HL-60 (cell line): ENCODE measurements at regions not wholly inside any gene's neighbourhood (a gene's known extent, or its start where the extent isn't known, plus 50 kb on each side); places are given as distances from the start of the nearest gene placed in this dataset.

Experiments
- DNase-seq, 2 experiments: peaks; one replicate each; pipeline ENCODE4 v3.0.0-alpha.2; 2010 to 2020; ENCODE audit warnings: low read depth in 1 of 2, low spot score in 1 of 2
- H3K27ac ChIP-seq: fragments of 250-450 bp; sonication (Bioruptor Pico); replicated peaks from 2 replicates; pipeline ENCODE4 v1.5.1; 2020; ENCODE audit warnings: mild to moderate bottlenecking, moderate library complexity
- H3K27me3 ChIP-seq: fragments of 250-450 bp; sonication (Bioruptor Pico); 2 replicates; pipeline ENCODE4 v1.5.1; 2021; ENCODE audit warnings: mild to moderate bottlenecking, moderate library complexity; ENCODE audit not compliant: insufficient read depth, poor library complexity, severe bottlenecking
- H3K4me3 ChIP-seq: replicated peaks from 2 replicates; pipeline ENCODE4 v1.5.1; 2011; ENCODE audit warnings: mild to moderate bottlenecking, control low read depth, low read length; ENCODE audit not compliant: insufficient read depth
- CTCF ChIP-seq: IDR thresholded peaks from one replicate; pipeline ENCODE4 v1.5.1; 2011; ENCODE audit warnings: low read length, control low read depth, inconsistent platforms; ENCODE audit not compliant: insufficient read depth
- GABPA ChIP-seq: IDR thresholded peaks from 2 replicates; pipeline ENCODE4 v1.6.1; 2012; ENCODE audit warnings: low read depth
- POLR2AphosphoS5 ChIP-seq: IDR thresholded peaks from 2 replicates; pipeline ENCODE4 v1.6.1; 2012; ENCODE audit warnings: low read depth
- SPI1 ChIP-seq: IDR thresholded peaks from 2 replicates; pipeline ENCODE4 v1.6.1; 2012; ENCODE audit warnings: low read depth, mild to moderate bottlenecking, borderline replicate concordance
- TF ChIP-seq, protein P1 (sequence below): IDR thresholded peaks from 2 replicates; pipeline ENCODE4 v1.6.1; 2012; ENCODE audit warnings: low read depth; ENCODE audit not compliant: insufficient replicate concordance

- Histone ChIP-seq H3K27ac (no peak overlapping the region), H3K4me3 (no peak overlapping the region), H3K27me3 (no peaks in the 10 kb centered on the region)
- no peak for DNase-seq
- TF ChIP-seq CTCF (no peak), POLR2AphosphoS5 (no peak), SPI1 (no peak), GABPA (no peak)
- TF ChIP-seq, protein P1, sequence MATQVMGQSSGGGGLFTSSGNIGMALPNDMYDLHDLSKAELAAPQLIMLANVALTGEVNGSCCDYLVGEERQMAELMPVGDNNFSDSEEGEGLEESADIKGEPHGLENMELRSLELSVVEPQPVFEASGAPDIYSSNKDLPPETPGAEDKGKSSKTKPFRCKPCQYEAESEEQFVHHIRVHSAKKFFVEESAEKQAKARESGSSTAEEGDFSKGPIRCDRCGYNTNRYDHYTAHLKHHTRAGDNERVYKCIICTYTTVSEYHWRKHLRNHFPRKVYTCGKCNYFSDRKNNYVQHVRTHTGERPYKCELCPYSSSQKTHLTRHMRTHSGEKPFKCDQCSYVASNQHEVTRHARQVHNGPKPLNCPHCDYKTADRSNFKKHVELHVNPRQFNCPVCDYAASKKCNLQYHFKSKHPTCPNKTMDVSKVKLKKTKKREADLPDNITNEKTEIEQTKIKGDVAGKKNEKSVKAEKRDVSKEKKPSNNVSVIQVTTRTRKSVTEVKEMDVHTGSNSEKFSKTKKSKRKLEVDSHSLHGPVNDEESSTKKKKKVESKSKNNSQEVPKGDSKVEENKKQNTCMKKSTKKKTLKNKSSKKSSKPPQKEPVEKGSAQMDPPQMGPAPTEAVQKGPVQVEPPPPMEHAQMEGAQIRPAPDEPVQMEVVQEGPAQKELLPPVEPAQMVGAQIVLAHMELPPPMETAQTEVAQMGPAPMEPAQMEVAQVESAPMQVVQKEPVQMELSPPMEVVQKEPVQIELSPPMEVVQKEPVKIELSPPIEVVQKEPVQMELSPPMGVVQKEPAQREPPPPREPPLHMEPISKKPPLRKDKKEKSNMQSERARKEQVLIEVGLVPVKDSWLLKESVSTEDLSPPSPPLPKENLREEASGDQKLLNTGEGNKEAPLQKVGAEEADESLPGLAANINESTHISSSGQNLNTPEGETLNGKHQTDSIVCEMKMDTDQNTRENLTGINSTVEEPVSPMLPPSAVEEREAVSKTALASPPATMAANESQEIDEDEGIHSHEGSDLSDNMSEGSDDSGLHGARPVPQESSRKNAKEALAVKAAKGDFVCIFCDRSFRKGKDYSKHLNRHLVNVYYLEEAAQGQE = no peak
These were observed 158.0 kb downstream of the C7orf25 start for GRCh38 chr7:42753811-42754363.

GRCh38 chr7:42753367-42753766, 158.5 kb downstream of the C7orf25 start:
- Histone ChIP-seq H3K27me3 (no peaks in the 10 kb centered on the region), H3K4me3 (no peak overlapping the region), H3K27ac (no peak overlapping the region)
- TF ChIP-seq CTCF = no peak
- no peak for TF ChIP-seq GABPA
- TF ChIP-seq POLR2AphosphoS5 = no peak
- no peak for TF ChIP-seq SPI1
- TF ChIP-seq, protein P1 = no peak
- DNase-seq = no peak

GRCh38 chr7:42750172-42750571, 161.7 kb downstream of the C7orf25 start:
- Histone ChIP-seq H3K4me3 (no peak overlapping the region), H3K27ac (no peak overlapping the region), H3K27me3 (no peaks in the 10 kb centered on the region)
- DNase-seq = no peak
- no peak for TF ChIP-seq CTCF
- TF ChIP-seq GABPA = no peak
- TF ChIP-seq, protein P1 = no peak
- no peak for TF ChIP-seq POLR2AphosphoS5
- TF ChIP-seq SPI1 = no peak
